Epithelial cell of prostate (primary cell): ENCODE measurements at regions not wholly inside any gene's neighbourhood (a gene's known extent, or its start where the extent isn't known, plus 50 kb on each side); places are given as distances from the start of the nearest gene placed in this dataset.
"Not testable (repeated sequence)": the region's sequence is repeated elsewhere in the genome, so short reads cannot be mapped to it uniquely, and the experiment has no call there.

Source experiments
- DNase-seq: peaks from one replicate; pipeline ENCODE4 v3.0.0-alpha.2; 2011; ENCODE audit warnings: low read depth, low spot score
- H3K27ac ChIP-seq: fragments of 450-650 bp; 2 replicates; pipeline ENCODE4 v1.5.1; 2017; ENCODE audit warnings: mild to moderate bottlenecking

- H3K27ac ChIP-seq: no peak overlapping the region
- no peak for DNase-seq
Observed at GRCh38 chr4:96993560-96993959, 1149.7 kb downstream of the STPG2 start.

- no peak overlapping the region for H3K27ac ChIP-seq
- DNase-seq: no peak
Observed at GRCh38 chr4:97003715-97004114, 1139.6 kb downstream of the STPG2 start.

GRCh38 chr4:97013309-97013708 is 1130.0 kb downstream of the STPG2 start:
- DNase-seq: no peak
- H3K27ac ChIP-seq: no peak overlapping the region

- H3K27ac ChIP-seq: no peak overlapping the region
- DNase-seq: no peak
Observed at GRCh38 chr4:97013711-97014110, 1129.6 kb downstream of the STPG2 start.

GRCh38 chr4:97015301-97015700 is 1128.0 kb downstream of the STPG2 start:
- H3K27ac ChIP-seq: no peak overlapping the region

GRCh38 chr4:97016186-97016907 is 1126.9 kb downstream of the STPG2 start:
- no peak overlapping the region for H3K27ac ChIP-seq
- DNase-seq: no peak

More at GRCh38 chr4:97015301-97015700, 1128.0 kb downstream of the STPG2 start:
- no peak for DNase-seq

GRCh38 chr4:97027728-97028410 is 1115.4 kb downstream of the STPG2 start:
- no peak overlapping the region for H3K27ac ChIP-seq
- DNase-seq: no peak

- H3K27ac ChIP-seq: no peak overlapping the region
- DNase-seq: no peak
Observed at GRCh38 chr4:97028785-97029184, 1114.5 kb downstream of the STPG2 start.

GRCh38 chr4:97037411-97038145 is 1105.7 kb downstream of the STPG2 start:
- DNase-seq: not testable (repeated sequence)

GRCh38 chr4:97038146-97038516 is 1105.1 kb downstream of the STPG2 start:
- no peak for DNase-seq
- H3K27ac ChIP-seq: no peak overlapping the region

More at GRCh38 chr4:97037411-97038145, 1105.7 kb downstream of the STPG2 start:
- not testable (repeated sequence) for H3K27ac ChIP-seq

- no peak overlapping the region for H3K27ac ChIP-seq
- DNase-seq: no peak
Observed at GRCh38 chr4:97072666-97073065, 1070.6 kb downstream of the STPG2 start.

- no peak for DNase-seq
- no peak overlapping the region for H3K27ac ChIP-seq
Observed at GRCh38 chr4:97073194-97073593, 1070.1 kb downstream of the STPG2 start.

- H3K27ac ChIP-seq: no peak overlapping the region
- DNase-seq: no peak
Observed at GRCh38 chr4:97074531-97074930, 1068.7 kb downstream of the STPG2 start.

GRCh38 chr4:97081951-97082350 is 1061.3 kb downstream of the STPG2 start:
- no peak overlapping the region for H3K27ac ChIP-seq
- DNase-seq: no peak

- DNase-seq, H3K27ac ChIP-seq: not testable (repeated sequence)
Observed at GRCh38 chr4:97097036-97097435, 1046.2 kb downstream of the STPG2 start.

GRCh38 chr4:97101171-97101570 is 1042.1 kb downstream of the STPG2 start:
- H3K27ac ChIP-seq, DNase-seq: not testable (repeated sequence)

- DNase-seq: no peak
- H3K27ac ChIP-seq: peak overlapping the region; percentile 34
Observed at GRCh38 chr4:97103252-97103651, 1040.0 kb downstream of the STPG2 start.

- no peak for DNase-seq
Observed at GRCh38 chr4:97104006-97104405, 1039.3 kb downstream of the STPG2 start.

GRCh38 chr4:97104666-97105065 is 1038.6 kb downstream of the STPG2 start:
- DNase-seq: no peak
- H3K27ac ChIP-seq: no peak overlapping the region

More at GRCh38 chr4:97104006-97104405, 1039.3 kb downstream of the STPG2 start:
- H3K27ac ChIP-seq: peak overlapping the region; percentile 34

GRCh38 chr4:97105347-97106099 is 1037.8 kb downstream of the STPG2 start:
- DNase-seq: no peak
- no peak overlapping the region for H3K27ac ChIP-seq
